DMS 273 treated with DMSO at 0.1 percent for 48 hours (cell line): ENCODE measurements at regions not wholly inside any gene's neighbourhood (a gene's known extent, or its start where the extent isn't known, plus 50 kb on each side); places are given as distances from the start of the nearest gene placed in this dataset.

Experiments
- DNase-seq: peaks from one replicate; lab custom pipeline; 2025; lab: John Stamatoyannopoulos, UW

DNA sequence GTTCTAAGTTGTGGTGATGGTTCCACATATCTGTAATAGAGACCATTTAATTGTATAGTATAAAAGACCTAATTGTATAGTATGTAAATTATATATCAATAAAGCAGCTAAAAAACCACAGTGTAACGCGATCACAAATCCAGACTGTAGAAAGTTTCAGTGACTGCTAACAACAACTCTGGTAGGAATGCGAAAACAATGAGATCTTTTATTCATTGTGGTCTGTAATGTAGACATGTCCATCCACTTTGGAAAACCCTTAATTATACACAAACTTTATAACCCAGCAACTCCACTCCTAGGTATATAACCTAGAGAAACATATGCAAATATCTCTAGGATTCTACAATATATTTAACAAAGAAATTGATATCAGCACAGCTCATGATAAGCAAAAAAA is 549.5 kb downstream of the SLITRK1 start:
- no peak for DNase-seq

DNA sequence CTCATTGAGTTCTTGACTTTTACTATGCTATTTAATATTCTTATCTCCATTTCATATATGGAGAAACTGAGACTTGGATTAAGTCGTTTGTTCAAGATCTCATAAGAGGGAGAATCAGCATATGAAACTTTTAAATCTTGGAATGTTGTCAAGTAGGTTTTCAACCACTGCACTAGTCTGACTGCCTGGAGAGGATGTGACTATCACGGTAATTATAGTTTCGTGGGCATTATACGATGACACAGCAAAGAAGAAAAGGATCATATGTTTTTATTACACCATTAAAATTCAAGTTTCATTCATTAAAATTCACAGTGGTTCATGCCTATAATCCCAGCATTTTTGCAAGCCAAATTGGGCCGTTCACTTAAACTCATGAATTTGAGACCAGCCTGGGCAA is 555.2 kb downstream of the SLITRK1 start:
- DNase-seq: no peak

DNA sequence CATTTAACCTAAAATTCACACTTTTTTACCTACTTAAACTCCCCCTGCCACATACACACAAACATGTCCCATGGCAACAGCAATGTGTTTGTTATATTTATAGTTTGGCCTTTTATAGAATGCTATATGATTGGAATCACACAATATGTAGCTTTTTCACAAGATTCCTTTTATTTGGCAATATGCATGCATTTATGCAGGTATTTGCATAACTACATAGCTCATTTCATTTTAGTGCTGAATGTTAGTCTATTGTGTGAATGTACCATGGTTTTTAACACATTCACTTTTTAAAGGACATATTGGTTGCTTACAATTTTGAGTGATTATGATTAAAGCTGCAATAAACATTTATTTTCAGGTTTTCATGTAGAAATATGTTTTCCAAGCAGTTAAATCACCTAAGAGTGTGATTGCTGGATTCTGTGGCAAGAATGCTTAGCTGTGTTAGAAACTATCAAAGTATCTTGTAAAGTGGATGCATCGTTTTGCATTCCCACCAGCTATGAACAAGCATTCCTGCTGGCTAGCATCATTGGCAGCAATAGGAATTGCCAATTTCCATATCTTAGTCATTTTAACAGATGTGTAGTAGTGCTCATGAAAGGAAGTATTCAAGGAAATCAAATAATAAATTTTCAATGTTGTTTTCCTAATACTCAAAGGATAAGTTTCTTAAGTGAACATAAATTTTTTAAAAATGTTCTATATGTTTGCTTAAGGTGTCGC is 557.0 kb downstream of the SLITRK1 start:
- no peak for DNase-seq

DNA sequence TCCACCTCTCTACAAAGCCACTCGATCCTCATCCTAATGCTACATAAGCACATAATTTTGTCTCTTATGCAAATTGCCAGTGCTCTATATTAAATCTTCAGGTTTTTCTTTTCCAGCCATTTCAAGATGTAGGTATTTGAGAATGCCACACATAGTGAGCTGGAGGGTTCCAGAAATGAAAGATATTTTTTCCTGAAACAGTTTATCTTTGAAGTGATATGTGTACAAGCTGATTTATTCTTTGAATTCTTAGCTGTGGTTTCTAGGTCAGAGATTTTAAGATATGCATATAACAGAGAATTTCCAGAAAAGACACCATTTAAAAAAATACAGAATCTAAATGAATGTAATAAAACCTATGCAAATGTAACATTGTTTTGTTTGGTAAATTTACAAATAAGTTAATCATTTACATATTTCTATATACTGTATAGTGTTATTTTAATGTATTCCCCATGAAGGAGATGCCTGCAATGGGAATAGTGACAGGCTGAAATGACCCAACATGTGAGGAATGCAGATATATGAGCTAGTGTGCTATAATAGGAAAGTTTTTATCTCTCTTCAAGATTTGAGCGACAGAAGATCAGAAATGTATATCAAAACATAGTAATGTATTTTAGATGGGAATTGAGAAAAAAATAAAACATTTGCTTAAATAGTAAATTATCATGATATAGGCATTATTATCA is 570.2 kb downstream of the SLITRK1 start:
- DNase-seq: no peak

DNA sequence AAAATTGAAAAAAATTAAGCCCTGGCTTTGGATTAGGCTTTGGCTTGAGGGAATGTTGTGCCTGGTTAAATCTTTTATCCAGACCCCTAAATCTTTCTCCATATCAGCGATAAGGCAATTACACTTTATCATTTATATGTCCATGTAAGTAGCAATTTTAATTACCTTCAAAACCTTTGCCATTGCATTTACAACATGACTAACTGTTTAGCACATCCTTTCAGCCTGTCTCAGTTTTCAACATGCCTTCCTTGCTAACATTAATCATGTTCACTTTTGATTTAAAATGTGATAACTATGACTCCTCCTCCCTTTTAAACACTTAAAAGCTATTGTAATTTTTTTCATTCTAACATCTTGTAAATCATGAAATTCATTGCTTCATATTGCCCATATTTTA is 583.7 kb downstream of the SLITRK1 start:
- no peak for DNase-seq

DNA sequence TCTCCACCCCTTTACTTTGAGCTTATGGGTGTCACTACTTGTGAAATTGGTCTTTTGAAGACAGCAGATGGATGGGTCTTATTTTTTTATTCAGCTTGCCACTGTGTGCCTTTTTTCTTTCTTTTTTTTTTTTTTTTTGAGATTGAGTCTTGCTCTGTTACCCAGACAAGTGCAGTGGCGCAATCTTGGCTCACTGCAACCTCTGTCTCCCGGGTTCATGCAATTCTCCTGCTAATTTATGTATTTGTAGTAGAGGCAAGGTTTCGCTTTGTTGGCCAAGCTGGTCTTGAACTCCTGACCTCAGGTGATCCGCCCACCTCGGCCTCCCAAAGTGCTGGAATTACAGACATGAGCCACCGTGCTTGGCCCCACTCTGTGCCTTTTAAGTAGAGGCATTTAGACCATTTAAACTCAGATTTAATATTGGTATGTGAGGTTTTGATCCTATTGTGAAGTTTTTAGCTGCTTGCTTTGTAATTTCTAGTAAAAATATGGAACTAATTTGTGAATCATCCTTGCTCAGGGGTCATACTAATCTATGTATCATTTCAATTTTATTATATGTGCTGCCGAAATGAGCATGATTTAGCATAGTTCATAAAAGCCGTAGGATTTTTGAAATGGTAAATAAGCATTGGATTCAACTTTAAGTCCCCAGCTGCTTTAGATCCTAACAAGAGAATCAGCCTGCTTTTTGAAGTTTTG is 584.5 kb downstream of the SLITRK1 start:
- DNase-seq: no peak

DNA sequence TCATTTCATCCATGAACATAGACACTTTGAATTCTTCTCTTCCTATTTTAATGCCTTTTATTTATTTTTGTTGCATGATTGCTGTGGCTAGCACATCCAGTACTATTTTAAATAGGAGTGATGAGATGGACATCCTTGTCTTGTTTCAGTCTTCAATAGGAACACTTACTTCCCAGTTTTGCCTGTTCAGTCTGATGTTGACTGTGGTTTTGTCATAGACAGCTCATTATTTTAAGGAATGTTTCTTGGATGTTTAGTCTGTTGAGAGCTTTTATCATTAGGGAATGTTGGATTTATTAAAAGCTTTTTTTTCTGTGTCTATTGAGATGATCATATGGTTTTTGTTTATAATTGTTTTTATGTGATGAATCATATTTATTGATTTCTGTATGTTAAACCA is 586.6 kb downstream of the SLITRK1 start:
- DNase-seq: no peak

DNA sequence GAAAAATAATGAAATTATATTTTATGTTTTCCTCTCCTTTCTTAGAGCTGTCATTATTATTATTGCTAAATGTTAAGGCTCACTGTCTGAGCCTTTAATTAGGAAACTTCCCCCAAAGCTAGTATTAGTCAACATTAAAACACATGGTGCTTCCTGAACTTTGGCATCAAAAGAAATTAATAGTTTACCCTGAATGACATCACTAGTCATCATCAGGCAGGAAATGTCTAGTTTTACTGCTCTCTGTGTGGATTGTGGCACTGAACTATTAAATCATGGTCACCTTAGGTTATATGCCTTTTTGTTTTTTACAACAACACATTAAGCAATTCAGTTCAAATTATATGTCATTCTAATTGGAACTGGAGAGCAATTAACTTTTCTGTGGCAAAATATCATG is 595.5 kb downstream of the SLITRK1 start:
- DNase-seq: no peak

DNA sequence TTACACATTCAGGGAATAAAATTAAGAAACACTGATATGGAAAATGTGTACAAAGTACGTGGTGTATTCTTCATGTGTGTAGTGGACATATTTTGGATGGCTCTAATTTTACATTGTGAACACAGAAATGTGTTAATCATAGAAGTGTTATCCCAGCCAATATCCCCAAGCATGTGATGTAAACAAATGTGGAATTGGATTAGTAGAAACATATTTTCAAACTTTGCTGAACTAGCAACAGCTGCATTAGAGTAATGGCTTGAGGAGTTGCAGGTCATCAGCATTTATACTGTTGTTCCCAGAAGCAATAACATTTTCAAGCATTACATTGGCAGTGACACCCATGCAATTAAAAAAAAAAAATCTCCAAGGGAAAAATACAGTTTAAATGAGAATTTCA is 600.6 kb downstream of the SLITRK1 start:
- DNase-seq: no peak

DNA sequence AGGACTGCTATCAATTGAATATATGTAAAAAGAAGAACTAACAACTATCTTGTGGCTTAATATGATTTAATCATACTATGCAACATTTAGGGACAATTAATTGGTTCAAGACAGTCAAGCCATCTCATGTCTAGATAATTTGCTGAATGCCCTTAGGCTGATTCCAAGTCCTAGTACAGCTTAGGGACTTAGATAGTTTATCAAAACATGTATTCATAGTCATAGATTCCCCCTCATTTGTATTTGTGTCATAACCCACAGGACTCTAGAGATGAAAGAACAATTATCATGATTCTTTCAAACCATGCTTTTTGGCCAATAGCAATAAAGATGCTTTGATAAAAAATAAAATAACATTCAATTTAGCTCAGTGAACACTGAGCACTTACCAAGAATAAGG is 607.6 kb downstream of the SLITRK1 start:
- no peak for DNase-seq

DNA sequence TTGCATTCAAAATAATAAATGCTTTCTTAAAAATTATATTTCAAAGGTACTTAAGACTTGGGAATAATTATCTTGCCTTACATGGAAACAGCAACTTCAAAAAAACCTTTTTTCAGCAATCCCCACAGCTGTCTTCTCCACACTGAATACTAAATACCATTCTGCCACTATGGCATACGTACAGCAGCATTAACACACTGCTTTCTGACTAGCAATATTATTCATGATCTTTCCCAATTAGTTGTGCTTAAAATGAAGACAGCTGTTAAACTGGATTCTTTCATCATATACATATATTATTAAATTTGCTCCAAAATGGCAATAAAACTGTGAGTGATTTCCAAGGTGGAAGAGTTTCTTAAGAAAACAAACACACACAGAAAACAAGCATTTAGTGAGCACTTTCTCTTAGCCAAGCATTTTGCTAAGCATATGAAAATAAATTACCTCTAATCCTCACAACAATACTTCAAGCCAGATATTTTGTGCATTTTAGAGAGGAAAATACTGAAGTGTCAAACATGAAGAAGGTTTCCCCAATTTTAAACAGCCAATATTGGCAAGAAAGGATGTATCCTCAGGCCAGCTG is 609.5 kb downstream of the SLITRK1 start:
- no peak for DNase-seq

DNA sequence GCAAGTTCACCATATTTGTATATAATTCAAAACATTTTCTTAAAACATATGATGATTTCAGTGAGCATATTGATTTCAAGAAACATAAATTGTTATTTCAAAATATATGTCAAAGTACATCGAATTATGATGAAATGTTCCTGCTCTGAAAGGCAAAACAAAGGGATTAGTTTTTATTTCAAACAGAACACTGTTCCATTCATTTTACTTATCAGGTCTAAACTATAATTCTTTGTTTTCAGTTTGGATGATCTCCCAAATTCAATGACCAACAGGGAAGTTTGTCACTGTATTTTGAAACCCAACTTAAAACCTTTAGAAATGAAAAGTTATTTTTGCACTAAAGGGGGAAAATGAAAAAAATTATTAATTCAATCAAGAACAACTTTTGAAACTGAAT is 610.2 kb downstream of the SLITRK1 start:
- DNase-seq: no peak

DNA sequence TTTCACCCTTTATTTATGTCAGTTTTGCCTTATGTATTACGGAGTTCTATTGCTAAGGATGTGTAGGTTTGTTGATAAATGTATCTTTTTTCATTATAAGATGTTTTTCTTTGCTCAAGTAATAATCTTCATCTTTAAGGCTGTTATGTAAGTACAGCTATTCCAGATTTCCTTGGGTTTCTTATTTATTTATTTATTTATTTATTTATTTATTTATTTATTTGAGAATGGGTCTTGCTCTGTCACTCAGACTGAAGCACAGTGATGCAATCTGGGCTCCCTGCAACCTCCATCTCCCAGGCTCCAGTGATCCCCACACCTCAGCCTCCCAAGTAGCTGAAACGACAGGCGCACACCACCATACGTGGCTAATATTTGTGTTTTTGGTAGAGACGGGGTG is 617.0 kb downstream of the SLITRK1 start:
- DNase-seq: no peak

DNA sequence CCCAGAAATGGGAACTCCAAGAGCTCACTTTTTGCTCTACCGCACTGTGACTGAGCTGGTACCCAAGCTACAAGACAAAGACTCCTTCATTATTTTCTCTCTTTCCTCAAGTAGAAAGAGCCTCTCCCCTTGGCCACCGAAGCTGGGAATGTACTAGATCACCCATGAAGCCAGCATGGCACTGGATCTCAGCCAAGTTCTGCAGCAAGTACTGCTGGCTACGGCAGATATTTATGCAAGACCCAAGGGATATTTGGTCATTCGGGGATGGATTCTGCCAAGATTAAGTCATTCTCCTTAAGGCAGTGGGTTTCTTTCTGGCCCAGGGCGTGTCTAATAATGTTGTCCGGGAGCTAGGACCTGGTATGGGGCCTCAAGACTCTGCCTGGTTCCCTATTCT is 633.5 kb downstream of the SLITRK1 start:
- no peak for DNase-seq

DNA sequence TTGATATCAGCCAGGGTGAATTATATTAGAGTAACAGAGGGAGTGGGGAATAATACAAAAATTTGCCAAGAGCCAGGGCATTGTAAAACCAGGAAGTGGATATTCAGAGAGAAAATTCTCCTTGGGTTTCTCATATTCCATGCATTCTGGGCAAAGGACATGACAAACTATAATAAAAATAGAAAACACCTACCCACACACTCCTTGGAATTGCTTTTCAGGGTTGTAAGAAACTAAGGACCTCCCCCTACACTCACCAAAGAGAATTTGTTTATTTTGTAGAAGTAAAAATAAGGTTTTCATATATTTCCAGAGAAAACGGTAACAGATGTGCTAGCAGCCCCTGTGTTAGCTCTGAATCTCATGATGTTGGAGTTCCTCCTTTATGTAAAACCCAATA is 649.6 kb downstream of the SLITRK1 start:
- no peak for DNase-seq

DNA sequence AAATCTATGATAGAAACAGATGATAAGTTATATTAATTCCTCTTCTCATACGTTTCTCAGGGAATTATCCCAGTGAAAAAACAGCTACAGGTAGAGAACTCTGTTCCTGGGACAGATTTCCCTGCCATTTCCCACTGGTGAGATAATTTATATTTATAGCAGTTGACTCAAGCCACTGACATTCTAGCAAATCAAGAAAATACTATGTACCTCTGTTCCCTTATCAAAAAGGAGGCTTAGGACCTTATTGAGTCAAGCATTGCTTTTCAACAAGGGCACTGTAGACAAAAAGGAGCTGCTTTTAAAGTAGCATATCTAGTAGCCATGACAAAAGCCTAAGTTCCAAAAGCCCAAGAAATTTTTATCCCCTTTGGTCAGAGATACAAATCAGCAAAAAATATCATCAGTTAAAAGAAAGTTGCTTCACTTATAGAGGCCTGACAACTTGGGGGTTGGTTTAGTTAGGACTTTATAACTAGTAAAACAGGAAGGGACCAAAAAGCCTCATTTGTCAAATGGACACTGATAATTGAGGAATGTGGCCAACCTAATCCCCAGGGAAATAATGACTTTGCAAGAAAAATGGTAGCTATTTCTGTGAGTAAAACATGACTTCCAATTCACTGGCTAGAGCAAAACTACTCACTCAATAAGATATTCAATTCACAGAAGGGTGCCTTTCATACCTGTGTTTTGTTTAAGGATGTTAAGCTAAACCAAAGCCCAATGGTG is 652.5 kb downstream of the SLITRK1 start:
- no peak for DNase-seq

DNA sequence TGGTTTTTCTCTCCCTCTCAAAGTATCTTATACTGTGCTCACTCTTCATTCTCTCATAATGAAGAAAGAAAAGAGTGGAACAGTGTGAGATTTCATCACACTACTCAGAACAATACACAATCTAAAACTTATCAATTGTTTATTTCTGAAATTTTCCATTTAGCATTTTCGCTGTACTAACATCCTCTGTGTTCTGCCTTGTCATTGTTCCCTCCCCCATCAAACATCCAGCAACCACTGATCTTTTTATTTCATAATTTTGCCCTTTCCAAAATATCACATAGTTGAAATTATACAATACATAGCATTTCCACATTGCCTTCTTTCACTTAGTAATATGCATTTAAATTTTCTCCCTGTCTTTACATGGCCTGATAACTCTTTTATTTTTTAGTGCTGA is 658.7 kb downstream of the SLITRK1 start:
- DNase-seq: no peak

DNA sequence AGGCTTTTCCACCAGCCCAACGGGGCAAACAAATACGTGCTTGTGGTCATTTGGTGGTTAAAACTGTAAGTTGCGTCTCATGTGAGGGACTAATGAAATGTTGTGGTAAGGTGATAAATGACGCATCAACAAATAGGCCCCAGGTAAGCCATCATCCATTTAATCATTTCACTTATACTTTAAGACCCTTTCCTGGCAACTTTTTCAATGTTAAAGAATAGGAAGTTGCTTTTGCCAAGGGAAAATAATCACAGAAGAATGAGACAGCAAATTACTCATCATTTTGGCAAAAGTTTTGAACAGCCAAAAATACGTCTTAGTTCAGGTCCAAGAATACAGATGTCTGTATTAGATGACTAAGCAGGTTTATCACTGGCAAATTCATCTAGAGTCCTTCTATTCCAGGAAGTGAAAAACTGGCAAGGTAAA is 660.4 kb downstream of the SLITRK1 start:
- DNase-seq: no peak

DNA sequence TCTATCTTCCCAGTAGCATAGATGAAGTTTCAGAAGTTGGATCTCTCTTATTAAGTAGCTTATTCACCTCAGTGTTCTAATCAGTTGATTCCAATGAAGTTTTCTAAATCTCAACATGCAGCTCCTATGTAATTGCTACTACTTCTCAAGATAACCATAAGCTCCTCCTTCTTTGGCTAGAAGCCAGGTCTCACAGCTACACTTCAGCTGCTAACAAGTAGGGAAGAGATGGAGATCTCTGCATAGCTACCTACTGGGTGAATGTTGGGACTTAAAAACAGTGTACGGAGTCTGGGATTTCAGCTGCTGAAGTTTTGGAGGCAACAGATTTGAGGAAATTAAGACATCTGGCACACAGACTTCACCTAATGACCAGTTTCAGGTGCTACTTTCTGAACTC is 661.0 kb downstream of the SLITRK1 start:
- DNase-seq: no peak

DNA sequence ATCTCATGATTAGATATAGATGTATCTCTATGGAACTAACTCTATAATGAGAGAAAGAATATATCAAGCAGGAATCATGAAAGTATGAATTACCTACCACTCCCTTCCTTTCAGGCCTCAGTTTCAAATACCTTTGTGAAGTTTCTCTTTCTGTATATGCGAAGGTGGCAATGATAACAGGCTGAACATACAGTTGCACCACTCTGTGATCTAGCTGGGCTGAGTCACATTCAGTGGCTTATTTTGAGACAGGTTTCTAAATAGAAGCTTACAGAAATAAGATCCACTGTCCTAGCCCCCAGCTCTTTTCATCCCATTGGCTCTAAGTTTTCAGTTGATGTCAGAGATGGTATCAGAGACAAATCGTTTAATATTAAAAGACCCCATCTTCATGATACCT is 662.0 kb downstream of the SLITRK1 start:
- no peak for DNase-seq

DNA sequence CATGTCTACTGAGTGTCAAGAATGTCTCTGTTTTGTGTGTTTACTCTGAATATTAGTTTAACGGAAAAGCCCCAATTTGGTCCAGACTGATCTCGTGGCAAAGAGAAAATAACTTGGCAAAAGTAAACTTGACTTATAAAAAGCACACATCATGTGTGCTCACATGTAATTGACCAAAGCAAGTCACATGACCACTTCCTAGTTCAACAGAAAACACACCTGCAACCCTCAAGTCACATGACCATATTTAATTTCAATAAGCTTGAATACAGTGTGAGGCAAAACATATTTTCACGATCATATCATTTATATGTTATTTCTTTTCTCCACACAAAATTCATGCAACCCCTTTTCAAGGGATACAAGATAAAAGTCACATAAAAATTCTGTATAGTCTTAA is 662.4 kb downstream of the SLITRK1 start:
- DNase-seq: no peak
